SK-N-SH treated with all-trans-retinoic acid at 6 μM for 48 hours (cell line): ENCODE measurements at regions not wholly inside any gene's neighbourhood (a gene's known extent, or its start where the extent isn't known, plus 50 kb on each side); places are given as distances from the start of the nearest gene placed in this dataset.
A peak's percentile ranks its signal among the peaks of the same experiment; 100 is the strongest.

ENCODE experiments used
- ATAC-seq: fragments of 200-7000 bp; cut with Tn5 transposase; 3 replicates; pipeline ENCODE4 v1.9.1; 2020; ENCODE audit warnings: mild to moderate bottlenecking, moderate library complexity
- ARNTL ChIP-seq: fragments of 450-650 bp; formaldehyde crosslinking; IDR thresholded peaks from 2 replicates; pipeline ENCODE4 v1.5.0; 2020; ENCODE audit warnings: low read depth, mild to moderate bottlenecking, moderate library complexity, borderline replicate concordance
- BACH2 ChIP-seq: fragments of 250-450 bp; sonication (Bioruptor Pico); IDR thresholded peaks from 2 replicates; pipeline ENCODE4 v1.9.0; 2021; ENCODE audit warnings: mild to moderate bottlenecking, borderline replicate concordance
- CREB5 ChIP-seq: fragments of 250-450 bp; sonication (Bioruptor Pico); IDR thresholded peaks from 2 replicates; pipeline ENCODE4 v1.5.1; 2020; ENCODE audit warnings: low read depth, mild to moderate bottlenecking, moderate library complexity
- CSRNP3 ChIP-seq: fragments of 250-450 bp; sonication (Bioruptor Pico); IDR thresholded peaks from 2 replicates; pipeline ENCODE4 v1.5.1; 2021; ENCODE audit warnings: mild to moderate bottlenecking, moderate library complexity
- ESRRG ChIP-seq: fragments of 250-450 bp; sonication (Bioruptor Pico); IDR thresholded peaks from 2 replicates; pipeline ENCODE4 v1.6.1; 2021; ENCODE audit warnings: mild to moderate bottlenecking
- GLIS3 ChIP-seq: fragments of 250-450 bp; sonication (Bioruptor Pico); IDR thresholded peaks from 2 replicates; pipeline ENCODE4 v1.5.0; 2020; ENCODE audit warnings: mild to moderate bottlenecking, moderate library complexity
- ISL1 ChIP-seq: fragments of 250-450 bp; sonication (Bioruptor Pico); IDR thresholded peaks from 2 replicates; pipeline ENCODE4 v2.1.2; 2022; ENCODE audit warnings: mild to moderate bottlenecking, moderate library complexity
- PPARA ChIP-seq: fragments of 250-450 bp; sonication (Bioruptor Pico); IDR thresholded peaks from 2 replicates; pipeline ENCODE4 v1.5.0; 2020; ENCODE audit warnings: mild to moderate bottlenecking, borderline replicate concordance
- RARB ChIP-seq: fragments of 250-450 bp; sonication (Bioruptor Pico); IDR thresholded peaks from 2 replicates; pipeline ENCODE4 v1.8.0; 2021; ENCODE audit warnings: mild to moderate bottlenecking, moderate library complexity
- TCF4 ChIP-seq: fragments of 250-450 bp; sonication (Bioruptor Pico); IDR thresholded peaks from 2 replicates; pipeline ENCODE4 v1.8.0; 2021; ENCODE audit warnings: mild to moderate bottlenecking, moderate library complexity, borderline replicate concordance
- TOX ChIP-seq: fragments of 250-450 bp; sonication (Bioruptor Pico); IDR thresholded peaks from 2 replicates; pipeline ENCODE4 v1.8.0; 2021; ENCODE audit warnings: mild to moderate bottlenecking, moderate library complexity, borderline replicate concordance
- TSHZ2 ChIP-seq: fragments of 250-450 bp; sonication (Bioruptor Pico); IDR thresholded peaks from 2 replicates; pipeline ENCODE4 v1.5.0; 2020; ENCODE audit warnings: mild to moderate bottlenecking, moderate library complexity
- ZFP3 ChIP-seq: fragments of 250-450 bp; sonication (Bioruptor Pico); IDR thresholded peaks from 2 replicates; pipeline ENCODE4 v1.5.0; 2020; ENCODE audit warnings: mild to moderate bottlenecking, moderate library complexity
- ZFP30 ChIP-seq: fragments of 450-650 bp; formaldehyde crosslinking; IDR thresholded peaks from 2 replicates; pipeline ENCODE4 v1.5.0; 2022; ENCODE audit warnings: mild to moderate bottlenecking, moderate library complexity
- ZNF565 ChIP-seq: fragments of 450-650 bp; formaldehyde crosslinking; conservative IDR thresholded peaks from 2 replicates; pipeline ENCODE4 v1.5.0; 2020; ENCODE audit warnings: low read depth, mild to moderate bottlenecking, moderate library complexity
- ZNF8 ChIP-seq: fragments of 450-650 bp; formaldehyde crosslinking; IDR thresholded peaks from 2 replicates; pipeline ENCODE4 v1.5.0; 2020; ENCODE audit warnings: mild to moderate bottlenecking, moderate library complexity

- TF ChIP-seq TCF4 (CRISPR knock-in tag) (no peak), CREB5 (CRISPR knock-in tag) (no peak), PPARA (CRISPR knock-in tag) (no peak), ARNTL (CRISPR knock-in tag) (no peak), GLIS3 (CRISPR knock-in tag) (no peak)
- TF ChIP-seq, all 23 proteins: peak for 0
- no peak for ATAC-seq
These were observed 1033.2 kb upstream of the NXPH2 start for GRCh38 chr2:139813340-139813739.

GRCh38 chr2:139805441-139805840, 1025.3 kb upstream of the NXPH2 start:
- ATAC-seq = no peak
- no peak for TF ChIP-seq ZFP30 (CRISPR knock-in tag)
- no peak for TF ChIP-seq ESRRG
- peak; percentile 79 for TF ChIP-seq ISL1
- TF ChIP-seq TOX (CRISPR knock-in tag) = no peak
- no peak for TF ChIP-seq CREB5 (CRISPR knock-in tag)
- TF ChIP-seq RARB (CRISPR knock-in tag) = no peak
- TF ChIP-seq ZNF565 = 0 out of 2 replicates have a peak, but pooled peaks have one; percentile 28
- TF ChIP-seq ZFP3 = no peak

GRCh38 chr2:139798391-139798790, 1018.2 kb upstream of the NXPH2 start:
- no peak for TF ChIP-seq TCF4 (CRISPR knock-in tag)
- TF ChIP-seq RARB (CRISPR knock-in tag) = no peak
- TF ChIP-seq ISL1 = peak; percentile 69
- no peak for TF ChIP-seq ZNF8 (CRISPR knock-in tag)
- TF ChIP-seq ZNF565 = no peak
- TF ChIP-seq CSRNP3 (CRISPR knock-in tag) = no peak
- no peak for TF ChIP-seq TSHZ2
- no peak for ATAC-seq

GRCh38 chr2:139790807-139791752, 1010.9 kb upstream of the NXPH2 start:
- TF ChIP-seq ISL1 (no peak), RARB (CRISPR knock-in tag) (no peak), BACH2 (CRISPR knock-in tag) (no peak), TCF4 (CRISPR knock-in tag) (peak; percentile 90), TSHZ2 (0 out of 2 replicates have a peak, but pooled peaks have one; percentile 11)
- ATAC-seq = peak; percentile 76
